H9 (cell line): ENCODE measurements at regions not wholly inside any gene's neighbourhood (a gene's known extent, or its start where the extent isn't known, plus 50 kb on each side); places are given as distances from the start of the nearest gene placed in this dataset.

Source experiments
- DNase-seq: peaks from one replicate; pipeline ENCODE4 v3.0.0-alpha.2; 2017
- H2AFZ ChIP-seq: one replicate; pipeline ENCODE4 v1.6.1; 2013; ENCODE audit warnings: mild to moderate bottlenecking, low read length, control low read depth, moderate library complexity
- H2AK5ac ChIP-seq: 2 replicates; pipeline ENCODE4 v1.6.1; 2013; ENCODE audit warnings: low read length, control low read depth, mixed read lengths; ENCODE audit not compliant: insufficient read length
- H2BK120ac ChIP-seq: one replicate; pipeline ENCODE4 v1.6.1; 2013; ENCODE audit warnings: low read depth, mild to moderate bottlenecking, low read length, control low read depth, inconsistent platforms; ENCODE audit not compliant: poor library complexity, severe bottlenecking
- H2BK12ac ChIP-seq: 2 replicates; pipeline ENCODE4 v1.6.1; 2013; ENCODE audit warnings: low read length, control low read depth, mixed read lengths, low read depth; ENCODE audit not compliant: insufficient read length
- H2BK15ac ChIP-seq: 2 replicates; pipeline ENCODE4 v1.6.1; 2013; ENCODE audit warnings: low read depth, low read length, control low read depth
- H2BK20ac ChIP-seq: one replicate; pipeline ENCODE4 v1.6.1; 2013; ENCODE audit warnings: low read depth, mild to moderate bottlenecking, low read length, control low read depth, inconsistent platforms; ENCODE audit not compliant: poor library complexity, severe bottlenecking
- H2BK5ac ChIP-seq: 2 replicates; pipeline ENCODE4 v1.6.1; 2013; ENCODE audit warnings: low read length, control low read depth, mixed read lengths; ENCODE audit not compliant: insufficient read length
- H3K14ac ChIP-seq: 2 replicates; pipeline ENCODE4 v1.6.1; 2013; ENCODE audit warnings: low read length, control low read depth; ENCODE audit not compliant: insufficient read depth
- H3K18ac ChIP-seq: 2 replicates; pipeline ENCODE4 v1.6.1; 2013; ENCODE audit warnings: low read depth, mild to moderate bottlenecking, mixed read lengths, low read length, control low read depth; ENCODE audit not compliant: insufficient read length
- H3K23ac ChIP-seq: 2 replicates; pipeline ENCODE4 v1.6.1; 2013; ENCODE audit warnings: low read length, control low read depth, mixed read lengths, low read depth; ENCODE audit not compliant: insufficient read length
- H3K23me2 ChIP-seq: 2 replicates; pipeline ENCODE4 v1.6.1; 2013; ENCODE audit warnings: low read depth, mild to moderate bottlenecking, mixed read lengths, low read length, control low read depth; ENCODE audit not compliant: insufficient read length, poor library complexity, severe bottlenecking
- H3K27ac ChIP-seq: 2 replicates; pipeline ENCODE4 v1.5.1; 2013; ENCODE audit warnings: low read length, control low read depth, mixed read lengths, low read depth; ENCODE audit not compliant: insufficient read length
- H3K27me3 ChIP-seq: 2 replicates; pipeline ENCODE4 v1.6.1; 2013; ENCODE audit warnings: low read length, control low read depth, inconsistent platforms; ENCODE audit not compliant: insufficient read depth
- H3K4ac ChIP-seq: 2 replicates; pipeline ENCODE4 v1.6.1; 2013; ENCODE audit warnings: low read depth, mild to moderate bottlenecking, control low read depth, inconsistent platforms, low read length, moderate library complexity
- H3K4me1 ChIP-seq: 2 replicates; pipeline ENCODE4 v1.6.1; 2013; ENCODE audit warnings: low read length, control low read depth, inconsistent platforms; ENCODE audit not compliant: insufficient read depth
- H3K4me2 ChIP-seq: 2 replicates; pipeline ENCODE4 v1.6.1; 2013; ENCODE audit warnings: low read length, control low read depth, mixed read lengths; ENCODE audit not compliant: insufficient read length, insufficient read depth
- H3K56ac ChIP-seq: 2 replicates; pipeline ENCODE4 v1.6.1; 2013; ENCODE audit warnings: low read depth, mild to moderate bottlenecking, mixed read lengths, low read length, control low read depth; ENCODE audit not compliant: insufficient read length
- H3K79me1 ChIP-seq: 2 replicates; pipeline ENCODE4 v1.6.1; 2013; ENCODE audit warnings: low read depth, mild to moderate bottlenecking, moderate library complexity, low read length, control low read depth, inconsistent platforms; ENCODE audit not compliant: insufficient read depth, poor library complexity, severe bottlenecking
- H3K79me2 ChIP-seq: 2 replicates; pipeline ENCODE4 v1.6.1; 2013; ENCODE audit warnings: low read length, control low read depth, inconsistent platforms; ENCODE audit not compliant: insufficient read depth
- H3K9ac ChIP-seq: 2 replicates; pipeline ENCODE4 v1.6.1; 2013; ENCODE audit warnings: low read length, control low read depth, mixed read lengths; ENCODE audit not compliant: insufficient read length; ENCODE audit errors: extremely low read depth
- H3K9me3 ChIP-seq: one replicate; pipeline ENCODE4 v1.6.1; 2013; ENCODE audit warnings: low read depth, low read length, inconsistent platforms; ENCODE audit not compliant: control insufficient read depth
- H3T11ph ChIP-seq: one replicate; pipeline ENCODE4 v1.6.1; 2013; ENCODE audit warnings: mild to moderate bottlenecking, low read length, control low read depth, inconsistent platforms
- H4K20me1 ChIP-seq: one replicate; pipeline ENCODE4 v1.6.1; 2013; ENCODE audit not compliant: control insufficient read depth, insufficient read length, insufficient read depth
- H4K5ac ChIP-seq: 2 replicates; pipeline ENCODE4 v1.6.1; 2013; ENCODE audit warnings: low read depth, mild to moderate bottlenecking, mixed read lengths, low read length, control low read depth; ENCODE audit not compliant: insufficient read length
- H4K8ac ChIP-seq: replicated peaks from 2 replicates; pipeline ENCODE4 v1.6.1; 2013; ENCODE audit warnings: low read length, control low read depth, mixed read lengths, low read depth; ENCODE audit not compliant: insufficient read length
- H4K91ac ChIP-seq: 2 replicates; pipeline ENCODE4 v1.6.1; 2013; ENCODE audit warnings: low read depth, mild to moderate bottlenecking, moderate library complexity, mixed read lengths, low read length, control low read depth; ENCODE audit not compliant: insufficient read length
- H3K27ac Mint-ChIP-seq, 3 experiments: 2 replicates in 2 of 3; 3 replicates in 1 of 3; pipeline ENCODE4 v1.8.0; 2020 to 2021; ENCODE audit warnings: mixed read lengths in 3 of 3, mild to moderate bottlenecking in 1 of 3, moderate library complexity in 1 of 3
- H3K27me3 Mint-ChIP-seq: 2 replicates; pipeline ENCODE4 v1.8.0; 2021; ENCODE audit warnings: low read depth, mild to moderate bottlenecking, moderate library complexity, mixed read lengths
- H3K36me3 Mint-ChIP-seq, 3 experiments: 2 replicates in 2 of 3; 3 replicates in 1 of 3; pipeline ENCODE4 v1.8.0; 2020 to 2021; ENCODE audit warnings: low read depth in 3 of 3, mixed read lengths in 3 of 3; ENCODE audit not compliant: insufficient read depth in 1 of 3
- H3K4me1 Mint-ChIP-seq, 2 experiments: 2 replicates each; pipeline ENCODE4 v1.8.0; 2020; ENCODE audit warnings: mixed read lengths in 2 of 2
- H3K4me3 Mint-ChIP-seq, 2 experiments: 2 replicates in 1 of 2; 3 replicates in 1 of 2; pipeline ENCODE4 v1.8.0; 2020 to 2021; ENCODE audit warnings: mild to moderate bottlenecking in 2 of 2, mixed read lengths in 2 of 2, moderate library complexity in 1 of 2
- H3K9me3 Mint-ChIP-seq, 2 experiments: 2 replicates in 1 of 2; 3 replicates in 1 of 2; pipeline ENCODE4 v1.8.0; 2020; ENCODE audit warnings: mild to moderate bottlenecking in 2 of 2, mixed read lengths in 2 of 2, moderate library complexity in 1 of 2
- CTCF ChIP-seq: fragments of 200-600 bp; sonication (generic); conservative IDR thresholded peaks from 3 replicates; pipeline ENCODE4 v1.8.0; 2021; ENCODE audit warnings: antibody characterized with exemption, mild to moderate bottlenecking
- WGBS: extraction: QIAGEN DNeasy Blood & Tissue Kit; methylation state at CpG from one replicate; pipeline ENCODE4 v1.1.7; 2013; ENCODE audit warnings: missing lambda C conversion rate, low lambda C conversion rate, mixed read lengths; ENCODE audit not compliant: insufficient read length; ENCODE audit errors: extremely low coverage; 5-methylcytosine and 5-hydroxymethylcytosine counted together

GRCh38 chr5:92998456-92998855 lies 582.6 kb downstream of the NR2F1-AS1 start:
- no peak overlapping the region for H2AFZ ChIP-seq
- H2BK15ac ChIP-seq: no peak overlapping the region

More at GRCh38 chr5:92998456-92998855, 582.6 kb downstream of the NR2F1-AS1 start:
- no peaks in the 10 kb centered on the region for H3K23me2 ChIP-seq
- H3K14ac ChIP-seq: no peak overlapping the region
- H3K23ac ChIP-seq: no peak overlapping the region
- no peaks in the 10 kb centered on the region for H3K79me2 ChIP-seq
- H3K4me1 Mint-ChIP-seq: no peaks in the 10 kb centered on the region
- H3K27me3 ChIP-seq: no peaks in the 10 kb centered on the region
- H3K4me1 ChIP-seq: no peaks in the 10 kb centered on the region
- no peak overlapping the region for H3K4ac ChIP-seq
- H2BK5ac ChIP-seq: no peak overlapping the region
- DNase-seq: no peak
- H2BK12ac ChIP-seq: no peak overlapping the region
- no peak overlapping the region for H4K5ac ChIP-seq
- H3K18ac ChIP-seq: no peak overlapping the region
- no peak overlapping the region for H3K4me3 Mint-ChIP-seq
- no peaks in the 10 kb centered on the region for H3K9me3 ChIP-seq
- H3T11ph ChIP-seq: no peak overlapping the region
- H3K4me2 ChIP-seq: no peak overlapping the region
- no peaks in the 10 kb centered on the region for H4K20me1 ChIP-seq
- peaks cover 5 to 6% of the 10 kb centered on the region in 2 experiments for H3K9me3 Mint-ChIP-seq
- TF ChIP-seq CTCF: no peak
- H3K56ac ChIP-seq: no peak overlapping the region
- H4K8ac ChIP-seq: no peak overlapping the region
- H3K27ac ChIP-seq: no peak overlapping the region
- no peak overlapping the region for H3K27ac Mint-ChIP-seq
- H3K9ac ChIP-seq: no peak overlapping the region
- H2BK120ac ChIP-seq: no peak overlapping the region
- no peak overlapping the region for H4K91ac ChIP-seq
- no peaks in the 10 kb centered on the region for H3K79me1 ChIP-seq
- H2BK20ac ChIP-seq: no peak overlapping the region
- no peaks in the 10 kb centered on the region for H3K27me3 Mint-ChIP-seq
- H2AK5ac ChIP-seq: no peak overlapping the region
- peaks cover 5 to 14% (median 5%) of the 10 kb centered on the region in 3 experiments; a peak in 6 of 7 replicates for H3K36me3 Mint-ChIP-seq
- WGBS: no CpG with 5 or more reads among the region's 5 CpGs
